CD4-positive, alpha-beta T cell (primary cell): ENCODE measurements at regions not wholly inside any gene's neighbourhood (a gene's known extent, or its start where the extent isn't known, plus 50 kb on each side); places are given as distances from the start of the nearest gene placed in this dataset.

Experiments used
- ATAC-seq: fragments of 200-7000 bp; cut with Tn5 transposase; one replicate; pipeline ENCODE4 v1.10.0; 2022; ENCODE audit warnings: mild to moderate bottlenecking; ENCODE audit not compliant: poor library complexity
- CTCF ChIA-PET: fragments of 350-600 bp; sonication (Branson Sonifier 250); formaldehyde crosslinking; loops from one replicate; lab custom pipeline; 2021; ENCODE audit warnings: antibody characterized with exemption, inconsistent platforms; lab: Charles Lee
- POLR2A ChIA-PET: fragments of 350-600 bp; sonication (Branson Sonifier 250); formaldehyde crosslinking; loops from one replicate; lab custom pipeline; 2021; ENCODE audit warnings: antibody characterized with exemption, inconsistent platforms; lab: Charles Lee
- DNase-seq, 14 experiments: peaks; one replicate each; pipeline ENCODE4 v3.0.0-alpha.2; 2013 to 2020; ENCODE audit warnings: mixed read lengths in 2 of 14
- H3K27ac ChIP-seq, 2 donors: one replicate each; pipeline versions ENCODE4 v1.5.1 to v1.7.0; 2013; ENCODE audit warnings: low read length in 2 of 2, low read depth in 1 of 2, mild to moderate bottlenecking in 1 of 2
- H3K27me3 ChIP-seq, 2 experiments: 1 replicate in 1 of 2; 2 replicates in 1 of 2; pipeline versions ENCODE4 v1.6.1 to v1.7.0; 2013; ENCODE audit warnings: low read length in 2 of 2, control low read depth in 1 of 2, mild to moderate bottlenecking in 1 of 2, moderate library complexity in 1 of 2; ENCODE audit not compliant: insufficient read depth in 2 of 2, control insufficient read depth in 1 of 2
- H3K36me3 ChIP-seq: one replicate; pipeline ENCODE4 v1.6.1; 2013; ENCODE audit warnings: low read length, control low read depth; ENCODE audit not compliant: insufficient read depth
- H3K4me1 ChIP-seq: one replicate; pipeline ENCODE4 v1.6.1; 2013; ENCODE audit warnings: low read length, control low read depth; ENCODE audit not compliant: insufficient read depth
- H3K4me3 ChIP-seq: one replicate; pipeline ENCODE4 v1.5.1; 2013; ENCODE audit warnings: mild to moderate bottlenecking, low read length, moderate library complexity
- H3K9me3 ChIP-seq, 2 experiments: 1 replicate in 1 of 2; 2 replicates in 1 of 2; pipeline versions ENCODE4 v1.6.1 to v1.7.0; 2013; ENCODE audit warnings: low read length in 2 of 2, mild to moderate bottlenecking in 2 of 2, control low read depth in 1 of 2, moderate library complexity in 1 of 2; ENCODE audit not compliant: control insufficient read depth in 1 of 2, insufficient read depth in 1 of 2
- H3K27ac Mint-ChIP-seq: one replicate; pipeline ENCODE4 v1.8.0; 2020; ENCODE audit warnings: mixed read lengths
- H3K27me3 Mint-ChIP-seq: one replicate; pipeline ENCODE4 v1.8.0; 2021; ENCODE audit warnings: mixed read lengths
- H3K36me3 Mint-ChIP-seq: one replicate; pipeline ENCODE4 v1.8.0; 2021; ENCODE audit warnings: low read depth, mixed read lengths
- H3K4me1 Mint-ChIP-seq: one replicate; pipeline ENCODE4 v1.8.0; 2021; ENCODE audit warnings: low read depth, mixed read lengths
- H3K4me3 Mint-ChIP-seq: one replicate; pipeline ENCODE4 v1.8.0; 2020; ENCODE audit warnings: mild to moderate bottlenecking, mixed read lengths
- H3K9me3 Mint-ChIP-seq: one replicate; pipeline ENCODE4 v1.8.0; 2020; ENCODE audit warnings: mixed read lengths
- CTCF ChIP-seq: fragments of 200-600 bp; IDR thresholded peaks from one replicate; pipeline ENCODE4 v1.8.0; 2022; ENCODE audit warnings: antibody characterized with exemption, mild to moderate bottlenecking
- intact Hi-C, 2 experiments: fragments of 100-400 bp; cut with DNase I in 1 of 2; cut with micrococcal nuclease in 1 of 2; formaldehyde crosslinking; loops; one replicate each; pipeline versions ENCODE4 v1.15.1 to v1.9.0; 2023 to 2025; cut with DNase I, micrococcal nuclease

- peaks cover 33% of the 10 kb centered on the region for H3K27me3 Mint-ChIP-seq
- no peak overlapping the region for H3K27ac ChIP-seq
- no peak overlapping the region for H3K4me3 ChIP-seq
- ChIA-PET POLR2A (no interaction called here), CTCF (no interaction called here)
- peaks cover 2 to 3% of the 10 kb centered on the region in 2 experiments for H3K27me3 ChIP-seq
- no peak for TF ChIP-seq CTCF
- H3K36me3 Mint-ChIP-seq, result no peaks in the 10 kb centered on the region
- H3K4me1 Mint-ChIP-seq, result no peaks in the 10 kb centered on the region
- H3K4me1 ChIP-seq, result no peaks in the 10 kb centered on the region
- no peak overlapping the region for H3K27ac Mint-ChIP-seq
- H3K4me3 Mint-ChIP-seq, result no peak overlapping the region
- no peaks in the 10 kb centered on the region for H3K9me3 ChIP-seq
- H3K9me3 Mint-ChIP-seq, result no peaks in the 10 kb centered on the region
- DNase-seq (peak in 1 of 14 experiments; percentile 3), ATAC-seq (no peak)
- no peaks in the 10 kb centered on the region for H3K36me3 ChIP-seq
- intact Hi-C loops, result no loop called here
These were observed 303.8 kb downstream of the NPHP4 start for GRCh38 chr1:5688081-5689077.

- no peak overlapping the region for H3K27ac Mint-ChIP-seq
- H3K27me3 ChIP-seq, result peaks cover 3 to 5% of the 10 kb centered on the region in 2 experiments
- DNase-seq, result no peak
- ChIA-PET CTCF (interaction anchor here (0.6 kb wide), 1 partner anchor 1696 kb away, joined by 3 read pairs; no protein-coding TSS in a partner anchor), POLR2A (no interaction called here)
- H3K27me3 Mint-ChIP-seq, result peaks cover 36% of the 10 kb centered on the region
- H3K4me1 ChIP-seq, result no peaks in the 10 kb centered on the region
- H3K4me3 Mint-ChIP-seq, result no peak overlapping the region
- H3K27ac ChIP-seq, result no peak overlapping the region
- H3K36me3 Mint-ChIP-seq, result no peaks in the 10 kb centered on the region
- H3K4me3 ChIP-seq, result no peak overlapping the region
- no peaks in the 10 kb centered on the region for H3K36me3 ChIP-seq
- no peaks in the 10 kb centered on the region for H3K4me1 Mint-ChIP-seq
- no peak for TF ChIP-seq CTCF
- intact Hi-C loops, result no loop called here
- H3K9me3 ChIP-seq, result no peaks in the 10 kb centered on the region
- no peak for ATAC-seq
- no peaks in the 10 kb centered on the region for H3K9me3 Mint-ChIP-seq
These were observed 305.1 kb downstream of the NPHP4 start for GRCh38 chr1:5686925-5687706.

GRCh38 chr1:5686195-5686594, 306.0 kb downstream of the NPHP4 start:
- ChIA-PET POLR2A (no interaction called here), CTCF (interaction anchor here (0.6 kb wide), 1 partner anchor 1695 kb away, joined by 3 read pairs; no protein-coding TSS in a partner anchor)
- no peak overlapping the region for H3K27ac Mint-ChIP-seq
- no peaks in the 10 kb centered on the region for H3K36me3 Mint-ChIP-seq
- H3K9me3 ChIP-seq, result no peaks in the 10 kb centered on the region
- no peaks in the 10 kb centered on the region for H3K4me1 Mint-ChIP-seq
- peaks cover 3 to 5% of the 10 kb centered on the region in 2 experiments for H3K27me3 ChIP-seq
- peaks cover 32% of the 10 kb centered on the region for H3K27me3 Mint-ChIP-seq
- no peaks in the 10 kb centered on the region for H3K9me3 Mint-ChIP-seq
- H3K4me3 ChIP-seq, result no peak overlapping the region
- intact Hi-C loops, result no loop called here
- H3K27ac ChIP-seq, result no peak overlapping the region
- DNase-seq (no peak), ATAC-seq (no peak)
- TF ChIP-seq CTCF, result no peak
- H3K36me3 ChIP-seq, result no peaks in the 10 kb centered on the region
- H3K4me1 ChIP-seq, result no peaks in the 10 kb centered on the region
- H3K4me3 Mint-ChIP-seq, result no peak overlapping the region
